ENCODE measurements at regions not wholly inside any gene's neighbourhood (a gene's known extent, or its start where the extent isn't known, plus 50 kb on each side); places are given as distances from the start of the nearest gene placed in this dataset.
"Not testable (repeated sequence)": the region's sequence is repeated elsewhere in the genome, so short reads cannot be mapped to it uniquely, and the experiment has no call there.

GRCh38 chr12:100083308-100083707, 59.4 kb downstream of the BLTP3B start:
- CTCF ChIA-PET, result no interaction called here
- Mint-ChIP-seq H3K36me3 (ENCODE audit: insufficient read depth, unreplicated experiment) (peaks cover 42% of the 10 kb centered on the region), H3K4me1 (ENCODE audit: low read depth, unreplicated experiment) (no peaks in the 10 kb centered on the region), H3K9me3 (ENCODE audit: unreplicated experiment) (peaks cover 21% of the 10 kb centered on the region), H3K4me3 (ENCODE audit: unreplicated experiment) (no peak overlapping the region), H3K27ac (ENCODE audit: unreplicated experiment) (no peak overlapping the region), H3K27me3 (ENCODE audit: insufficient read depth, unreplicated experiment) (no peaks in the 10 kb centered on the region)
- Histone ChIP-seq H3K36me3 (ENCODE audit: control insufficient read depth, insufficient read depth, low read length) (peaks cover 2% of the 10 kb centered on the region), H3K4me1 (no peaks in the 10 kb centered on the region), H3K9me3 (no peaks in the 10 kb centered on the region), H3K4me3 (ENCODE audit: low read depth, low read length) (no peak overlapping the region), H3K27me3 (replicated peaks; ENCODE audit: control insufficient read depth, insufficient read depth, low read length) (no peaks in the 10 kb centered on the region)
- no TSS peak for BruUV-seq (replicated peaks)
- intact Hi-C loops (cut with micrococcal nuclease; ENCODE audit: unreplicated experiment), result no loop called here
- no peak for DNase-seq
- TF ChIP-seq CTCF (IDR thresholded peaks at IDR 0.05; ENCODE audit: insufficient read depth in 1 of 2, low read depth in 1 of 2, low read length in 1 of 2, severe bottlenecking in 1 of 2, unreplicated experiment in 1 of 2), result no peak
- POLR2A ChIA-PET, result no interaction called here

- H3K4me1 ChIP-seq; CTCF ChIA-PET; BruUV-seq (replicated peaks); intact Hi-C loops (cut with micrococcal nuclease; ENCODE audit: unreplicated experiment); DNase-seq; H3K36me3 ChIP-seq (ENCODE audit: control insufficient read depth, insufficient read depth, low read length); H3K9me3 ChIP-seq; H3K4me1 Mint-ChIP-seq (ENCODE audit: low read depth, unreplicated experiment); H3K27ac Mint-ChIP-seq (ENCODE audit: unreplicated experiment); H3K4me3 ChIP-seq (ENCODE audit: low read depth, low read length); H3K27me3 Mint-ChIP-seq (ENCODE audit: insufficient read depth, unreplicated experiment); H3K4me3 Mint-ChIP-seq (ENCODE audit: unreplicated experiment); POLR2A ChIA-PET; H3K27me3 ChIP-seq (replicated peaks; ENCODE audit: control insufficient read depth, insufficient read depth, low read length): not testable (repeated sequence)
- Mint-ChIP-seq H3K9me3 (ENCODE audit: unreplicated experiment) (peaks cover 21% of the 10 kb centered on the region), H3K36me3 (ENCODE audit: insufficient read depth, unreplicated experiment) (peaks cover 42% of the 10 kb centered on the region)
Observed at GRCh38 chr12:100078777-100079176, 63.9 kb downstream of the BLTP3B start.

- Mint-ChIP-seq H3K4me1 (ENCODE audit: low read depth, unreplicated experiment) (no peaks in the 10 kb centered on the region), H3K9me3 (ENCODE audit: unreplicated experiment) (peaks cover 21% of the 10 kb centered on the region), H3K36me3 (ENCODE audit: insufficient read depth, unreplicated experiment) (peaks cover 38% of the 10 kb centered on the region), H3K27me3 (ENCODE audit: insufficient read depth, unreplicated experiment) (no peaks in the 10 kb centered on the region), H3K27ac (ENCODE audit: unreplicated experiment) (no peak overlapping the region), H3K4me3 (ENCODE audit: unreplicated experiment) (no peak overlapping the region)
- peak in 1 of 2 experiments; percentile 19 for TF ChIP-seq CTCF (IDR thresholded peaks at IDR 0.05; ENCODE audit: insufficient read depth in 1 of 2, low read depth in 1 of 2, low read length in 1 of 2, severe bottlenecking in 1 of 2, unreplicated experiment in 1 of 2)
- BruUV-seq (replicated peaks), result no TSS peak
- Histone ChIP-seq H3K4me3 (ENCODE audit: low read depth, low read length) (no peak overlapping the region), H3K4me1 (no peaks in the 10 kb centered on the region), H3K27me3 (replicated peaks; ENCODE audit: control insufficient read depth, insufficient read depth, low read length) (no peaks in the 10 kb centered on the region), H3K9me3 (no peaks in the 10 kb centered on the region), H3K36me3 (ENCODE audit: control insufficient read depth, insufficient read depth, low read length) (peaks cover 2% of the 10 kb centered on the region; the same call in 1 of the 2 replicates)
- CTCF ChIA-PET, result interaction anchor here (1.9 kb wide), 1 partner anchor 152 kb away, joined by 5 read pairs; no protein-coding TSS in a partner anchor
- POLR2A ChIA-PET, result no interaction called here
- peak in 1 of 2 experiments; percentile 11 for DNase-seq
- intact Hi-C loops (cut with micrococcal nuclease; ENCODE audit: unreplicated experiment), result loop anchor here (1.0 kb wide), 1 partner anchor 152 kb away; no protein-coding TSS in a partner anchor
Observed at GRCh38 chr12:100077367-100077766, 65.3 kb downstream of the BLTP3B start.

GRCh38 chr12:100075598-100075997, 67.1 kb downstream of the BLTP3B start:
- Histone ChIP-seq H3K4me3 (ENCODE audit: low read depth, low read length) (no peak overlapping the region), H3K9me3 (no peaks in the 10 kb centered on the region), H3K36me3 (ENCODE audit: control insufficient read depth, insufficient read depth, low read length) (peaks cover 2% of the 10 kb centered on the region; the same call in 1 of the 2 replicates), H3K4me1 (no peaks in the 10 kb centered on the region), H3K27me3 (replicated peaks; ENCODE audit: control insufficient read depth, insufficient read depth, low read length) (no peaks in the 10 kb centered on the region)
- no TSS peak for BruUV-seq (replicated peaks)
- Mint-ChIP-seq H3K9me3 (ENCODE audit: unreplicated experiment) (peaks cover 11% of the 10 kb centered on the region), H3K4me3 (ENCODE audit: unreplicated experiment) (no peak overlapping the region), H3K4me1 (ENCODE audit: low read depth, unreplicated experiment) (no peaks in the 10 kb centered on the region), H3K36me3 (ENCODE audit: insufficient read depth, unreplicated experiment) (peaks cover 21% of the 10 kb centered on the region), H3K27ac (ENCODE audit: unreplicated experiment) (no peak overlapping the region), H3K27me3 (ENCODE audit: insufficient read depth, unreplicated experiment) (no peaks in the 10 kb centered on the region)
- CTCF ChIA-PET, result no interaction called here
- POLR2A ChIA-PET, result no interaction called here
- no peak for DNase-seq
- intact Hi-C loops (cut with micrococcal nuclease; ENCODE audit: unreplicated experiment), result no loop called here
- no peak for TF ChIP-seq CTCF (IDR thresholded peaks at IDR 0.05; ENCODE audit: insufficient read depth in 1 of 2, low read depth in 1 of 2, low read length in 1 of 2, severe bottlenecking in 1 of 2, unreplicated experiment in 1 of 2)
